Left lobe of liver (tissue), 2 donors: ENCODE measurements at regions not wholly inside any gene's neighbourhood (a gene's known extent, or its start where the extent isn't known, plus 50 kb on each side); places are given as distances from the start of the nearest gene placed in this dataset.

Experiments
- ATAC-seq: fragments of 200-7000 bp; cut with Tn5 transposase; one replicate; pipeline ENCODE4 v1.9.1; 2020; ENCODE audit warnings: mild to moderate bottlenecking, moderate library complexity
- DNase-seq: peaks from one replicate; pipeline ENCODE4 v3.0.0-alpha.2; 2020; ENCODE audit warnings: low spot score
- donor health status: DM: no; HTN: no; CAD: no; lungs with moderate emphysema.
- donor health status: DM: no; HTN: yes; CAD: no.

GRCh38 chr7:47149208-47149839 lies 432.6 kb downstream of the TNS3 start:
- ATAC-seq (no peak), DNase-seq (no peak)

GRCh38 chr7:47148536-47149207 lies 433.2 kb downstream of the TNS3 start:
- ATAC-seq: no peak
- no peak for DNase-seq

DNA sequence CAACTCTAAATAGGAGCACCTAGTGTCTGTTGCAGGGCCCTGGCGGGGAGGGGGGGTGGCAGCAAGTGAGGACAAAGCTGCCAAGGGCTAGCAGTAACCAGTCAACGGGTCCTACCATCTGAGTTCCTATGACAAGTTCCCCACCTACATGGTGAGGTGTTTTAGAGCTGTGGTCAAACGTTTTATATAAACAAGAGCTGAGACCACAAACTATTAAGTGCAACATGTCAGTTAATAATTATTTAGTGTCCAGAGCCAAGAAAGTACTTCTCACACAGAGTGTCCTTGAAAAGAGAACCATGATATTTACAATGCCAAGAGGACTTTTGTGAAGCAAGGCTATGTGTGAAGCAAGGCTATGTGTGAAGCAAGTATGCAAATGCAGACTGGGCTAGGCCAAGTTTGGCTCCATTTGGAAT lies 434.7 kb downstream of the TNS3 start:
- ATAC-seq (peak; percentile 87), DNase-seq (peak; percentile 73)

DNA sequence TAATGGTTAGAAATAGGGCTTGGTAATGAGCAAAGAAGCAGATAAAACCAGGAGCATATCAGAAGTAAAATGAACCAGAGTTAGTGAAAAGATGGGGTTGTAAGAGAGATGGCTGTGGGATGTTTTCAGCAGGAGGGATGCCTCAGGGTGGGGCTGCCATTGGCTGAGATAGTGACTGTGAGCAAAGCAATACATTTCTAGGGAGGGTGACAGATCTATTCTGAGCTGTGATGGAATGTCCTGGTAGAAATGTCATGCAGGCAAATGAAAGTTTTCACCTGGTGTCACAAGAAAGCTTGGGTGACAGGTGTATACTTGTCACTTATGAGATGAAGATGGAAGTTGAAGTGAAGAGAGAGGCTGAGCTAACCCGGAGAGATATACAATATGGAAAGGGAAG lies 435.9 kb downstream of the TNS3 start:
- DNase-seq (no peak), ATAC-seq (no peak)

DNA sequence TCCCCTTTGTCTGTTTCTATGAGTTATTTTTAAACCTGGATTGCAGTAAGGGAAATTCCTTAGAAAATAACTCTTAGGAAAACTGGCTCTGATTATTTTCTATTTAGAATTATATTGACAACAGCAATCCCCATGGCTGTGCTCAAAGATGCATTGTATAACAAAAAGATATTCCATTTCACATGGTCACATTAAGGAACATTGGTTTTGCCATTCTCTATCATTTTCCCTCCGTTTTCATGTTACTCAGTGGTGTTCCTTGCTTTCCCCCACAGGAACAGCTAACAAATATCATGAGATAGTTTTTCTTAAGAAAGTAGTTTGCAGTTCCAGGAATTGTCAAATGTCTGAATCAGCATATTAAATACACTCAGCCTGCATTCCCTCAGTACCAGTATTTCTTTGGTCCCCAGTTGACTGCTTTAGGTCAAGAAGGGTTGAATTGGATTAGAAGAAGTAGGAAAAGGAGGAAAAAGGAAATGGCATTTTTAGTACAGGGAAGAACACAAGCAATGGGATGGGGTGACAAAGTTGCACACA lies 436.7 kb downstream of the TNS3 start:
- DNase-seq (no peak), ATAC-seq (no peak)

DNA sequence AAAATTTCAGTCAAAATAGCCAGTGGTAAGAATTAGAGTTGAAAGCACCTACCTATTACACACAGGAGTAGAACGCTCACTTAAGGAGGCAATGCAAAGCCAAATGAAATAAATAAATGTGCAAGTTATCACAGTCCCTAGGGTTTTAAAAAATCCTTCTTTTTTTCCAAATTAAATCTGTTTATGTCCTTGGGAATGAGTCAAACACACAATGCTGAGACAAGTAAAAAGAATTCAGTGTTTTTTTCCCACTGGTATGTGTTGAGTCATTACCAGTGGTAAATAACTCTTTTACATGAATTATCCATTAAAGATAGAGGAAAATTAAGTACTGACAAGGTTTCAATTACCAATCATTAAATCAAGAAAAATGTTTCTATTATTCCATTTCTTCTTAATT lies 438.6 kb downstream of the TNS3 start:
- ATAC-seq (no peak), DNase-seq (no peak)

- ATAC-seq (no peak), DNase-seq (no peak)
Observed at GRCh38 chr7:47142867-47143175, 439.1 kb downstream of the TNS3 start.

GRCh38 chr7:47142169-47142866 lies 439.6 kb downstream of the TNS3 start:
- no peak for ATAC-seq
- no peak for DNase-seq

DNA sequence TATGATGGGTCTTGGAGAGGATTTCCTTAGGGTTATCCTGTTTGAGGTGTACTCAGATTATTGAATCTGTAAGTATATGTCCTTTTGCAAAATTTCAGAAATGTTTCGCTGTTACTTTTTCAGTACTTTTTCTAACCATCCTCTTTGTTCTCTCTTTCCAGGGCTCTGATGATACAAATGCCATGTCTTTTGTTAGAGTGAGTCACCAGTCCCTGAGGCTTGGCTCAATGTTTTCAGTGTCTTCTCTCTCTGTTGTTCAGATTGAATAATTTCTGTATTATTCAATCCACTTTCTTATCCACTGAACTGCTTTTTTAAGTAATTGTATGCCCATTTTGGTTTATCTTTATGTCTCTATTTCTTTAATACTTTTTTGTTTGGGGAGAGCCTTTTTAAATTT lies 449.4 kb downstream of the TNS3 start:
- ATAC-seq (no peak), DNase-seq (no peak)

DNA sequence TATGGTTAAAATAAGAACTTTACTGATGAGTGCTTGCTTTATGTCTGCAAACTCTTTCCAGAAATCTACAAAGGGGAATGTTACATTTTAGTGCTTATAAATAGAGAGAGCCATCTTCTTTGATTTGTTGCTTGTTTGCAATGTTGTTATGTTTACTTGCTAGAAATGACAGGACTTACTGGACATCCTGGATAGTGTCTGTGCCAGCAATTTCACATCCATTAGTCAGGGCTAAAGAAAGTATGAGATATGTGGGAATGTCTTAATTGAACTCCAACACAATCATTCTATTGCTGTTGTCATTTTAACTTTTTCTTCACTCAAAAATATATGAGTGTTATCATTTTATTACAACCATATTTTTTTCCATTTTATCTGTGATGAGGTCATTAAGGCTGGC lies 453.2 kb downstream of the TNS3 start:
- DNase-seq (no peak), ATAC-seq (no peak)

DNA sequence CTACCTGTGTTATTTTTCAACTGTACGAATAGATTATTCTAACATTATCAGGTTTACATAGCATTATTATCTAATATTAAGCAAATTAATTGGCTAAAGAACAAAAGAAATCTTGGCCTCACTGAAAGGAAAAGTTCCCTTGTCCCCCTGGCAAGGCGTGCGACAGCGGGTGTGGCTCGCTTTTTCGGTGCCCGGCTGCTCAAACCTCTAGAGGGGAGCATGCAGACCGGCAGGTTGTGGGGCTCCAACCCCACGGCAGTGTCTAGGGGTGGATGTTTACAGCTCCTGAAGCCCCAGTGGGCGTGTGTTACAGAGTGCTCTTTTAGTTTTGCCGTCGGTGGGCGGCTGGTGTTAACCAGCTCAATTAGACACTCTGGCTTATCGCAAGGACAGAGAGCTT lies 456.4 kb downstream of the TNS3 start:
- no peak for ATAC-seq
- no peak for DNase-seq

DNA sequence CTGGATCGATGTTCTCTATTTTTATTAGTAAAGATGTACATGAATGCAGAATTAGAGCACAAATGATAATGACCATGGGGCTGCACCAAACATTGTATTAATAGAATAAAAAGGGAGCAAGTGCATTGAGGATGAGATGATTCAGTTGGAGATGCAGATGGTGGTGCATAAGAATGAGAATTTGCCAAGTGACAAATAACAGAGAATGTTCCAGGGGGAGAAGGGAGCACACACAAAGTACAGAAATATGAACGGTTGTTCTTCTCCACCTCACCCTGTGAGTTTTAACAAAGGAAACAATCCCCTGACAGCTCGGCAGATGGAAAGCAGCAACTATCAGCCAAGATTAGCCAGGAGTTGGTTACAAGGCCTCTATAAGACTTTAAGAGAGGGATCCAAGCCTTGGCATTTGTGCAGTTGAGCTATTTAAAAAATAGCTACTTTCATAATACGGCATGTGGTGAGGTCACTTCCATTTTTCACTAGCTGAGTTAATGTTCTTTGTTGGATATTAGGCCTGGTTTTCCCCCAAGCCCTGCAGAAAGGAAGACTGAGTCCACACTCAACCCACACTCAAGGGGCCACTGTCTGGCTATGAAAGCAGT lies 462.5 kb downstream of the TNS3 start:
- ATAC-seq: no peak
- no peak for DNase-seq

GRCh38 chr7:47104206-47104549 lies 477.7 kb downstream of the TNS3 start:
- DNase-seq (no peak), ATAC-seq (peak; percentile 45)

DNA sequence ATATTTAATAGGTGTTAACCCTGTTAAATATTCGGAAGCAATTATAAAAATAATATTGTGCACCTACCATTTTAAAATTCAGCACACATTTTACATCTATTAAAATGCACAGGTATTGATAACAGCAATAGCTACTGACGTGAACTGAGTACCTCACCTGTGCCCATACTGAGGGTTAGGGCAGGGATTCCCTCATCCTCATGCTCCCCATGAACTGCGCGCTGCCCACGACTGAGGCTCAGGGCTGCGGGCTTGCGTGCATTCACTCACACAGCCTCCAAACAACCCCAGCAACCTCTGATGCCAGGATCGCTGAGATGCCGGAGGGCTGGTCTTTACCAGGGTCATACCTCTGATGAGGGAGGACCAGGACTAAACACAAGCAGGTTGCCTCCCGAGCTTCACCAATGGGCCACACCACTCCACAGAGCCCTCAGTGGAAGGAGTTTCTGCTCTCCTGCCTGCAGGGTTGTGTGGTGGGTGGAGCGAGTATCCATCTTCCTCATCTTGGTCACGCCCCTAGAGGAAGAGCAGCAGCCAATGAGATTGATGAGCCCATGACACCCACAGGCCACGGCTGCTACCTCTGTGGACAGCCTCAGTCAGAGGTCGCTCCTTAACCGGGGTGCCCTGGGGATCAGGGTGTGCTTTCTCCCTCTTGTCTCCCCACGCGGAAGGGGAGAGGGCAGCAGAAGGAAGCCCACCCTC lies 478.3 kb downstream of the TNS3 start:
- DNase-seq (no peak), ATAC-seq (no peak)

DNA sequence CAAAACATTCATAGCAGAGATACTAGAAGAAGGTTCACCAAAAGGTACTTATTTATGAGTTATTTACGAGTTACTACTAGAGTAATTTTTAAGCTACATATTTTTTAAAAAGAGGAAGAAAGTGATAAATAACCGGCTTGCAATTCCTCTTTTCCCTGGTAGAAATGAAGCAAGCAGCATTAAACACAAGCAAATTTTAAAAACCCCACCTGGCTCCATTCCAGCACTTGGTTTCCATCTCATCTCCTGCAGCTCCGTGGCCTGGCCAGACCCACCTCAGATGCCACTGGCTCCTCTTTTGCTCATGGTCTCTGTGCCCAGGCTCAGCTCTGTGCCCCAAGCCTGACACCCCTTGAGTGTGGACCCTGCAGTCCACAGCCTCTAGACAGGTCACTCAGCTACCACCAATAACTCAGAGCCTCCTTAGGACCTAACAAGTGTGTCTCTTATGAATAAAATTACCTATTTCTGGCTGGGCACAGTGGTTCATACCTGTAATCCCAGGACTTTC lies 479.5 kb downstream of the TNS3 start:
- ATAC-seq (no peak), DNase-seq (no peak)

DNA sequence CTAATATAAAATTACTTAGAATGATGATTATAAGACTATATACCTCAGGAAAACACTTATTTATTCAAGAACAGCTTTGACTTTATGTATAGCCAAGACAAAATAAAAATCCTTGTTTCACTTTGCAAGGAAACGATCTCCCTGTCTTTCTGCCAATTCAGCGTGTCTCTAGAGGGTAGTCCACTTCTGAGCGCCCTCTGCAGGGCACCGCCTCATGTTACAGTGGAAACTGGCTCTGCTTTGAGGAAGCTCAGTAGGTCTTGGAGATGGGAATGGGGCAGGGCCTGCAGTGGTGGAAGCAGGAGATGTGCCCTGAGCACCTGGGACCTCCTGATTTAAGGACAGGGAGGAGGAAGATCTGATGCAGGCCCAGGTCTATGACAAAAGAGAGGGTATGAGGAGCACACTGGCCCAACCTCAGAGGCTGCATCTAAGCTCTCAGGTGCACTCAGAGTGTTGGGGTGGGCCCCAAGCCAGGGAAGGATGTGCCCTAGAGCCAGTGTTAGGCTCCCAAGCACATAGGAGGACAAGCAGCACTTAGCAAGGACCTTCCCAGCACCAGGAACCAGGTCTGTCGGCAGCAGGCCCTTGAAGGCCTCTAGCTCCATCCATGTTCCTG lies 481.0 kb downstream of the TNS3 start:
- DNase-seq (peak; percentile 64), ATAC-seq (peak; percentile 96)

DNA sequence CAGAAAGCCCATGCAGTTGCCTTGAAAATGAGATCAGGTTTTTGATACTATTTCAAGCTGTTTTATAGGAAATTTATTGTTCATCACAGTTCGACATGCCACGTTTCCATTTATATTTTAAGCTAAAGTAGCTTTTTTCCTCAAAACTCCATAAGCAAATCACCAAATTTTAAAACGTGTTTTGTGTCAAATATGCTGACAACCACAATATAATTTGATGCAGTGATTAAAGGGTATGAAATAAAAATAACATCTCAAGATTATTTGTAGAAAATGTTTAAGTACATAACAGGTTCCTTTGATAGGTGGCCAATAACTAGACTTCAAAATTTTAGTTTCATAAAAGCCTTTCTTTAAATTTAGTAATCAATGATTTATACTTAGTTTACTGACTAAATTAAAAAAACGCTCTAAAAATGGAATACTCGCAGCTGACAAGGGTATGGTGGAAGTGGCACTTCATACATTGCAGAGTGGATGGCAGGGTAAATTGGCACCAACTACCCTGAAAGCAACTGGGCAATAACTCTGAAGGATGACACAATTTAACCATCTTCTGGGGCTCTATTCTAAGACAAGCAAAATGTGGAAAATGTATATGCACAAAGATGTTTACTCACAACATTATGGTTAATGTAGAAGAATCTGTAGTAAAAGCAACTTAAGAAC lies 481.6 kb downstream of the TNS3 start:
- ATAC-seq (no peak), DNase-seq (no peak)

GRCh38 chr7:47097431-47097830 lies 484.5 kb downstream of the TNS3 start:
- ATAC-seq (no peak), DNase-seq (no peak)

- ATAC-seq (no peak), DNase-seq (no peak)
Observed at GRCh38 chr7:47095946-47096345, 486.0 kb downstream of the TNS3 start.

DNA sequence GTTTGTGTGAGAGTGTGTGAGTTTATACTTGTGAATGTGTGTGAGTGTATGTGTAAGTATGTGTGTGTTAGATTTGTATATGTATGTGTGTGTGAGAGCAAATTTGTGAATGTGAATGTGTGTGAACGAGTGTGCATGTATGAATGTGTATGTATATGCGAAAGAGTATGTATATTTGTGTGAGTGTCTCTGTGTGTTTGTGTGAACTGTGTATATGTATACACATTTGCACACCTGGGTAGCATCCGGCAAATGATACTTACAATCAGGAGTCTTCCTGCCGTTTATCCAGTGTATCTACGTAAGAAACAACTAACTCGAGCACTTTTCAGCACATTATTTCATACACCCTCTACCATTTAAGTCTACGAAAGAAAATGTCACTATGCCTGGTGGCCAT lies 487.4 kb downstream of the TNS3 start:
- ATAC-seq: no peak

More for the DNA sequence above, 487.4 kb downstream of the TNS3 start:
- DNase-seq: no peak
